ENCODE measurements at regions not wholly inside any gene's neighbourhood (a gene's known extent, or its start where the extent isn't known, plus 50 kb on each side); places are given as distances from the start of the nearest gene placed in this dataset.

DNA sequence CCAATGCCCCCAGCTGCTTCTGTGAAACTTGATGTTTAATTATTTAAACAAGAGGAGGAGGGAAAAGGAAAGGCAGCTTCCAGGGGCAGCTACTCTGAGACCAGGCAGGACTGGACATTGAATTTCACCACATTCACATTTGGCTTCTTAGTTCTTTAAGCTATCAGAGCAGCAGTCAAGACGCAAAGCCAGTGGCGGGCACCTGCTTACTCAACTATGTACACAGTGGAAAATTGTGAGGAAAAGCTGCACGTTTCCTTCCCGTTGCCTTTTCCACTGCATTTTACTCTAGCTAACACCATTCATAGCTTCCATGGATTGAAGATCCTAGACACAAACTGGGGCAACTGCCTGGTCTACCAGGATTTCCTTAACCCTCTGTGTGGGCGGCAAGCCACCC, 200.3 kb downstream of the ERCC6L2 start:
- intact Hi-C loops (cut with DNase I; ENCODE audit: low total_unique reads), result no loop called here
- Histone ChIP-seq H3K9me3 (no peaks in the 10 kb centered on the region), H3K36me3 (no peaks in the 10 kb centered on the region), H3K4me1 (no peaks in the 10 kb centered on the region), H3K27ac (no peak overlapping the region), H3K4me3 (no peak overlapping the region), H3K27me3 (replicated peaks in 1 of 7) (no peaks in the 10 kb centered on the region)
- TF ChIP-seq, protein P1, sequence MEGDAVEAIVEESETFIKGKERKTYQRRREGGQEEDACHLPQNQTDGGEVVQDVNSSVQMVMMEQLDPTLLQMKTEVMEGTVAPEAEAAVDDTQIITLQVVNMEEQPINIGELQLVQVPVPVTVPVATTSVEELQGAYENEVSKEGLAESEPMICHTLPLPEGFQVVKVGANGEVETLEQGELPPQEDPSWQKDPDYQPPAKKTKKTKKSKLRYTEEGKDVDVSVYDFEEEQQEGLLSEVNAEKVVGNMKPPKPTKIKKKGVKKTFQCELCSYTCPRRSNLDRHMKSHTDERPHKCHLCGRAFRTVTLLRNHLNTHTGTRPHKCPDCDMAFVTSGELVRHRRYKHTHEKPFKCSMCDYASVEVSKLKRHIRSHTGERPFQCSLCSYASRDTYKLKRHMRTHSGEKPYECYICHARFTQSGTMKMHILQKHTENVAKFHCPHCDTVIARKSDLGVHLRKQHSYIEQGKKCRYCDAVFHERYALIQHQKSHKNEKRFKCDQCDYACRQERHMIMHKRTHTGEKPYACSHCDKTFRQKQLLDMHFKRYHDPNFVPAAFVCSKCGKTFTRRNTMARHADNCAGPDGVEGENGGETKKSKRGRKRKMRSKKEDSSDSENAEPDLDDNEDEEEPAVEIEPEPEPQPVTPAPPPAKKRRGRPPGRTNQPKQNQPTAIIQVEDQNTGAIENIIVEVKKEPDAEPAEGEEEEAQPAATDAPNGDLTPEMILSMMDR (IDR thresholded peaks at IDR 0.05 in 8 of 11, conservative IDR thresholded peaks at IDR 0.05 in 3 of 11), result no peak
- TF ChIP-seq POLR2AphosphoS5 (IDR thresholded peaks at IDR 0.05) (no peak), POLR2A (IDR thresholded peaks at IDR 0.05) (no peak)
- 84 to 96% (median 95%) methylated on average over 5 of the region's 5 CpGs for WGBS, 5 donors
- no peak for DNase-seq

- Histone ChIP-seq H3K9me3 (no peaks in the 10 kb centered on the region), H3K4me3 (no peak overlapping the region), H3K27me3 (replicated peaks in 1 of 7) (no peaks in the 10 kb centered on the region), H3K27ac (no peak overlapping the region), H3K36me3 (no peaks in the 10 kb centered on the region), H3K4me1 (no peaks in the 10 kb centered on the region)
- 70 to 85% (median 74%) methylated on average over 6 of the region's 6 CpGs for WGBS, 5 donors
- no peak for DNase-seq
- intact Hi-C loops (cut with DNase I; ENCODE audit: low total_unique reads), result no loop called here
- TF ChIP-seq POLR2AphosphoS5 (IDR thresholded peaks at IDR 0.05) (no peak), POLR2A (IDR thresholded peaks at IDR 0.05) (no peak)
- TF ChIP-seq, protein P1 (IDR thresholded peaks at IDR 0.05 in 8 of 11, conservative IDR thresholded peaks at IDR 0.05 in 3 of 11), result no peak
These were observed 199.6 kb downstream of the ERCC6L2 start for GRCh38 chr9:96075111-96075510.

GRCh38 chr9:96073531-96074480, 198.3 kb downstream of the ERCC6L2 start:
- no peak for DNase-seq
- H3K4me1 ChIP-seq, result no peaks in the 10 kb centered on the region
- H3K27me3 ChIP-seq (replicated peaks in 1 of 7), result no peaks in the 10 kb centered on the region
- no peaks in the 10 kb centered on the region for H3K9me3 ChIP-seq
- intact Hi-C loops (cut with DNase I; ENCODE audit: low total_unique reads), result no loop called here
- TF ChIP-seq POLR2A (IDR thresholded peaks at IDR 0.05) (no peak), POLR2AphosphoS5 (IDR thresholded peaks at IDR 0.05) (no peak)
- TF ChIP-seq, protein P1 (IDR thresholded peaks at IDR 0.05 in 8 of 11, conservative IDR thresholded peaks at IDR 0.05 in 3 of 11), result no peak
- H3K4me3 ChIP-seq, result no peak overlapping the region
- no peaks in the 10 kb centered on the region for H3K36me3 ChIP-seq
- no peak overlapping the region for H3K27ac ChIP-seq
- WGBS, 5 donors, result 62 to 72% (median 65%) methylated on average over 11 of the region's 11 CpGs

DNA sequence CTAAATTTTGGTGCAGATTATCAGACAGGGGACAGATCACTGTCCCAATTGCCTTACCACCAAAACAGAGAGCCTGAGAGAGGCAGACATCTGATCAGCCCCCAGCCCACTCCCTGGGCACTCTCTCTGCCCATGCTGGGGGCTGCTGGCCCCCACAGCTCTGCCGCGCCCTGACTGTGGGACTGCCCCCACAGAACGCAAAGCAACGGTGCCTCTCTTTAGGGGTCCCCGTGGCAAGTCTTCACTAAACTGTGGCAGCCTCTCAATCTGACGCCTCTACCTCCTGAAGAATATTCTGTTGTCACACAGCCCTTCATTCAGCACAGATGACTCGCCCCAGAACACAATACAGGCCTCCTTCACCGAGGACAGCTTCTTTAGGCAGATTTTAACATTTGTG, 197.4 kb downstream of the ERCC6L2 start:
- 89 to 95% (median 92%) methylated on average over 6 to 8 of the region's 8 CpGs for WGBS, 5 donors
- no peaks in the 10 kb centered on the region for H3K27me3 ChIP-seq (replicated peaks in 1 of 7)
- intact Hi-C loops (cut with DNase I; ENCODE audit: low total_unique reads), result no loop called here
- no peak overlapping the region for H3K4me3 ChIP-seq
- H3K9me3 ChIP-seq, result no peaks in the 10 kb centered on the region
- H3K36me3 ChIP-seq, result no peaks in the 10 kb centered on the region
- TF ChIP-seq POLR2AphosphoS5 (IDR thresholded peaks at IDR 0.05) (no peak), POLR2A (IDR thresholded peaks at IDR 0.05) (no peak)
- TF ChIP-seq, protein P1 (IDR thresholded peaks at IDR 0.05 in 8 of 11, conservative IDR thresholded peaks at IDR 0.05 in 3 of 11), result no peak
- no peak overlapping the region for H3K27ac ChIP-seq
- no peaks in the 10 kb centered on the region for H3K4me1 ChIP-seq
- DNase-seq, result no peak

Data from spleen (tissue), 11 donors.